Keratinocyte (primary cell): ENCODE measurements at regions not wholly inside any gene's neighbourhood (a gene's known extent, or its start where the extent isn't known, plus 50 kb on each side); places are given as distances from the start of the nearest gene placed in this dataset.

Experiments
- DNase-seq: peaks from one replicate; pipeline ENCODE4 v3.0.0-alpha.2; 2011; ENCODE audit warnings: low read depth, missing footprints, low spot score
- FAIRE-seq: peaks from 2 replicates; lab custom pipeline; 2011; peaks lifted over from hg19 to GRCh38; lab: Jason Lieb, UNC
- H2AFZ ChIP-seq: 2 replicates; pipeline ENCODE4 v1.6.0; 2012; ENCODE audit warnings: low read length, control low read depth, inconsistent platforms; ENCODE audit not compliant: control insufficient read depth
- H3K27ac ChIP-seq: 2 replicates; pipeline ENCODE4 v1.5.1; 2011; ENCODE audit warnings: low read length; ENCODE audit not compliant: control insufficient read depth, insufficient read depth
- H3K27me3 ChIP-seq: 3 replicates; pipeline ENCODE4 v1.6.0; 2011; ENCODE audit warnings: low read length; ENCODE audit not compliant: control insufficient read depth, insufficient read depth; ENCODE audit errors: extremely low read depth
- H3K36me3 ChIP-seq, 2 experiments: 2 replicates in 1 of 2; 3 replicates in 1 of 2; pipeline ENCODE4 v1.5.1; 2011; ENCODE audit warnings: low read length in 2 of 2, mild to moderate bottlenecking in 1 of 2; ENCODE audit not compliant: control insufficient read depth in 2 of 2, insufficient read depth in 2 of 2; ENCODE audit errors: extremely low read depth in 1 of 2
- H3K4me1 ChIP-seq: 3 replicates; pipeline ENCODE4 v1.5.1; 2011; ENCODE audit warnings: low read length; ENCODE audit not compliant: control insufficient read depth, insufficient read depth; ENCODE audit errors: extremely low read depth
- H3K4me2 ChIP-seq: 3 replicates; pipeline ENCODE4 v1.6.0; 2011; ENCODE audit warnings: low read depth, low read length; ENCODE audit not compliant: control insufficient read depth, insufficient read depth; ENCODE audit errors: extremely low read depth
- H3K4me3 ChIP-seq, 3 experiments: fragments of 200-600 bp in 1 of 3; sonication (generic) in 1 of 3; 2 replicates in 2 of 3; 3 replicates in 1 of 3; pipeline ENCODE4 v1.5.1; 2011 to 2016; ENCODE audit warnings: low read length in 3 of 3, mild to moderate bottlenecking in 3 of 3, control low read depth in 2 of 3, inconsistent platforms in 1 of 3, low read depth in 1 of 3, mixed read lengths in 1 of 3, mixed run types in 1 of 3, moderate library complexity in 1 of 3; ENCODE audit not compliant: control insufficient read depth in 2 of 3, insufficient read depth in 2 of 3; ENCODE audit errors: extremely low read depth in 1 of 3
- H3K79me2 ChIP-seq: 2 replicates; pipeline ENCODE4 v1.6.0; 2012; ENCODE audit warnings: low read length; ENCODE audit not compliant: control insufficient read depth, insufficient read depth
- H3K9ac ChIP-seq: 3 replicates; pipeline ENCODE4 v1.6.0; 2011; ENCODE audit warnings: low read length; ENCODE audit not compliant: control insufficient read depth, insufficient read depth; ENCODE audit errors: extremely low read depth
- H3K9me1 ChIP-seq: 3 replicates; pipeline ENCODE4 v1.6.0; 2011; ENCODE audit warnings: low read length; ENCODE audit not compliant: control insufficient read depth, insufficient read depth; ENCODE audit errors: extremely low read depth
- H3K9me3 ChIP-seq: 2 replicates; pipeline ENCODE4 v1.5.1; 2012; ENCODE audit warnings: low read depth, low read length; ENCODE audit not compliant: control insufficient read depth
- H4K20me1 ChIP-seq: 3 replicates; pipeline ENCODE4 v1.6.0; 2011; ENCODE audit warnings: low read length; ENCODE audit not compliant: control insufficient read depth, insufficient read depth; ENCODE audit errors: extremely low read depth
- EZH2 ChIP-seq: IDR thresholded peaks from one replicate; pipeline ENCODE4 v1.6.1; 2012; ENCODE audit warnings: inconsistent platforms, mild to moderate bottlenecking, low read length, moderate library complexity
- dilution Hi-C: fragments of 300-500 bp; cut with MboI; formaldehyde crosslinking; loops from one replicate; pipeline ENCODE4 v1.7.0; 2020; ENCODE audit warnings: low sequenced_read_pairs; ENCODE audit not compliant: extremely low pct_ligation_motif_present
- TF ChIP-seq, protein P1 (sequence below), 3 experiments: IDR thresholded peaks in 1 of 3; conservative IDR thresholded peaks in 1 of 3; optimal IDR thresholded peaks in 1 of 3; 2 replicates in 2 of 3; 3 replicates in 1 of 3; pipeline versions ENCODE3 to v1.5.1; 2011; ENCODE audit warnings: low read length in 3 of 3, mild to moderate bottlenecking in 3 of 3, moderate library complexity in 2 of 3, control low read depth in 1 of 3, inconsistent platforms in 1 of 3; ENCODE audit not compliant: insufficient read depth in 2 of 3; ENCODE audit errors: extremely low read depth in 1 of 3

GRCh38 chr2:238725298-238725697 lies 122.6 kb upstream of the TWIST2 start:
- no peaks in the 10 kb centered on the region for H3K9me3 ChIP-seq
- H3K4me2 ChIP-seq, result no peak overlapping the region
- H4K20me1 ChIP-seq, result no peaks in the 10 kb centered on the region
- no peak for TF ChIP-seq EZH2
- TF ChIP-seq, protein P1, sequence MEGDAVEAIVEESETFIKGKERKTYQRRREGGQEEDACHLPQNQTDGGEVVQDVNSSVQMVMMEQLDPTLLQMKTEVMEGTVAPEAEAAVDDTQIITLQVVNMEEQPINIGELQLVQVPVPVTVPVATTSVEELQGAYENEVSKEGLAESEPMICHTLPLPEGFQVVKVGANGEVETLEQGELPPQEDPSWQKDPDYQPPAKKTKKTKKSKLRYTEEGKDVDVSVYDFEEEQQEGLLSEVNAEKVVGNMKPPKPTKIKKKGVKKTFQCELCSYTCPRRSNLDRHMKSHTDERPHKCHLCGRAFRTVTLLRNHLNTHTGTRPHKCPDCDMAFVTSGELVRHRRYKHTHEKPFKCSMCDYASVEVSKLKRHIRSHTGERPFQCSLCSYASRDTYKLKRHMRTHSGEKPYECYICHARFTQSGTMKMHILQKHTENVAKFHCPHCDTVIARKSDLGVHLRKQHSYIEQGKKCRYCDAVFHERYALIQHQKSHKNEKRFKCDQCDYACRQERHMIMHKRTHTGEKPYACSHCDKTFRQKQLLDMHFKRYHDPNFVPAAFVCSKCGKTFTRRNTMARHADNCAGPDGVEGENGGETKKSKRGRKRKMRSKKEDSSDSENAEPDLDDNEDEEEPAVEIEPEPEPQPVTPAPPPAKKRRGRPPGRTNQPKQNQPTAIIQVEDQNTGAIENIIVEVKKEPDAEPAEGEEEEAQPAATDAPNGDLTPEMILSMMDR (optimal IDR thresholded peaks at IDR 0.05 in 1 of 3, IDR thresholded peaks at IDR 0.05 in 1 of 3, conservative IDR thresholded peaks at IDR 0.05 in 1 of 3; ENCODE audit: extremely low read depth in 1 of 3, insufficient read depth in 2 of 3, low read length in 3 of 3), result no peak
- no peaks in the 10 kb centered on the region for H3K79me2 ChIP-seq
- peaks cover 33% of the 10 kb centered on the region for H3K4me1 ChIP-seq
- H3K4me3 ChIP-seq, result no peak overlapping the region
- no peaks in the 10 kb centered on the region for H3K9me1 ChIP-seq
- dilution Hi-C loops, result no loop called here
- H2AFZ ChIP-seq, result no peak overlapping the region
- DNase-seq (no peak), FAIRE-seq (no peak)
- no peaks in the 10 kb centered on the region for H3K27me3 ChIP-seq
- no peak overlapping the region for H3K27ac ChIP-seq
- H3K36me3 ChIP-seq, result no peaks in the 10 kb centered on the region
- H3K9ac ChIP-seq, result no peak overlapping the region

- dilution Hi-C loops, result no loop called here
- H3K9me1 ChIP-seq, result no peaks in the 10 kb centered on the region
- H3K36me3 ChIP-seq, result no peaks in the 10 kb centered on the region
- H3K79me2 ChIP-seq, result no peaks in the 10 kb centered on the region
- H3K4me1 ChIP-seq, result peaks cover 26% of the 10 kb centered on the region
- H3K4me3 ChIP-seq, result no peak overlapping the region
- H4K20me1 ChIP-seq, result no peaks in the 10 kb centered on the region
- DNase-seq (no peak), FAIRE-seq (no peak)
- H3K9ac ChIP-seq, result no peak overlapping the region
- H3K9me3 ChIP-seq, result no peaks in the 10 kb centered on the region
- H2AFZ ChIP-seq, result no peak overlapping the region
- TF ChIP-seq, protein P1 (optimal IDR thresholded peaks at IDR 0.05 in 1 of 3, IDR thresholded peaks at IDR 0.05 in 1 of 3, conservative IDR thresholded peaks at IDR 0.05 in 1 of 3; ENCODE audit: extremely low read depth in 1 of 3, insufficient read depth in 2 of 3, low read length in 3 of 3), result no peak
- no peak for TF ChIP-seq EZH2
- H3K27me3 ChIP-seq, result no peaks in the 10 kb centered on the region
- H3K27ac ChIP-seq, result no peak overlapping the region
- no peak overlapping the region for H3K4me2 ChIP-seq
Measured at GRCh38 chr2:238726670-238727584, 121.0 kb upstream of the TWIST2 start.
